HG02623 (cell line): ENCODE measurements at regions not wholly inside any gene's neighbourhood (a gene's known extent, or its start where the extent isn't known, plus 50 kb on each side); places are given as distances from the start of the nearest gene placed in this dataset.

Experiments
- ATAC-seq: cut with Tn5 transposase; IDR thresholded peaks from one replicate; pipeline ENCODE4 v1.9.1; 2021; ENCODE audit warnings: moderate library complexity; ENCODE audit not compliant: unreplicated experiment

DNA sequence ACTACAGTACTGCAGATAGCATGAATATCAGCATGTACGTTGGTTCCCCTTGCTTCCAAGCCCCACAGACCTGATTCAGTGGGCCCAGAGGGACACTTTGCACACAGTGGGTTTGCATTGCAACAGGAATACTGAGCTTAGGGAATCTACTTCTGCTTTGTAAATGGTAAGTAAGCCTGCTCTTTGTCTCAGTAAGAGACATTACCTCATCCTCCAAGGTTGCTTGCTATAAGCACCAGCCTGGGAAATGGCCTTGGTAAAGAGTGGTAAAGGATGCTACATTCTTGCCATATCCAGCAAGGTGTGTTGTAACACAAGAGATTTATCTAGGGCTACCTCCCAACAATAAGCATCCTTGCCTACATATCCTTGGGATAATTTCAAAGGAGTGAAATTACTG lies 730.5 kb downstream of the INHBA start:
- no peak for ATAC-seq

DNA sequence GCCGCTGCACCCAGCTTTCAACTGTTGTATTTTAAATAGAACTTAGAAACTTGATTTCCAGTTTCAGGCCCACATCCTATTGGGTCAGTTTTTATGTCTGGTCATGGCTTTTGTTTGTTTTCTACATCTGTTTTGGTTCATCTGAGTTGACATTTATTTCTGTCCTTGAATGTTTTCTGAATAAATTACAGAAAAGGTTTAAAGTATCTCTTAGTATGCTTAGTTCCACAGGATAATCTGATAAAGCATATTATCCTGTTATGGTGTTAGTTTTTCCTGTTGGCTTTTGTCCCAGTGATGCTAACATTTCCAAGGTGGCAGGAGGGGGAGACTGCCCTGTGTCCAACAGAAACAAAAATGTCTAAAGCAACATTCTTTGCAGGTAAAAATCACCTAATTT lies 733.2 kb downstream of the INHBA start:
- no peak for ATAC-seq

DNA sequence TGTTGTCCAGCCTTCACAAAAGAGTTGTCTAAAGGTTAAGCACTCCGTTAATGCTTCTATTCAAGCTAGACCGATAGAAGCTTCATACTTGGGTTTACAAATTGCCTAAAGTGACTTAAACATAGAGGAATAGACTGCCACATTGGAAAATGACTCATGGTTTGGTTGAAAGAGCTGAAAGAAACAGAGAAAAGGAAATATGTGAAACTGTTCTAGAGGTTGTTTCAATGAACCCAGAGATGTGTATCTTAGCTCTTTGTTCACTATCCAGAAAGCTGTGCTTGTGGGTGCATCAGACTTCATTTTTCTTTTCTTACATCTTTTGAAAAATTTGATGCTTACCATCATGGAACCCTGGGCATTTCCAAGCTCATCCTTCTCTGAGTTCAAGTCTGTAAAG lies 736.2 kb downstream of the INHBA start:
- ATAC-seq: no peak

DNA sequence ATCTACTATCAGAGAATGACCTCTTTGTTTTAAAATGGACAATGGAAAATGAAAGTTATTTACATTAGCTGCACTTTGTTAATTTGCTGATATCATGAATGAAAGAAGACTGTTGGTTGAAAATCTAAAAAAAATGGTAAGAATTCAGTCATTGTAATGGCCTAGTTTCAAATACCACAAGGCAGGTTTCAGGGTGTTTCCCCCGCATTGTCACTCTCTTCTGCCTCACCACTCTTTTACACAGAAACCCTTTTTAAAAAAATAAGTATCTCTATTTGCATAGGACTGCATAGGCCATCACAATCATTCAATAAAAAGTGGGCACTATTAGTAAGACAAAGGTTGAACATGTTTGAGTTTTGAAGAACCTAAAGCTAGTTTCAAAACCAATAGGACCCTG lies 737.1 kb downstream of the INHBA start:
- peak; percentile 57 for ATAC-seq

DNA sequence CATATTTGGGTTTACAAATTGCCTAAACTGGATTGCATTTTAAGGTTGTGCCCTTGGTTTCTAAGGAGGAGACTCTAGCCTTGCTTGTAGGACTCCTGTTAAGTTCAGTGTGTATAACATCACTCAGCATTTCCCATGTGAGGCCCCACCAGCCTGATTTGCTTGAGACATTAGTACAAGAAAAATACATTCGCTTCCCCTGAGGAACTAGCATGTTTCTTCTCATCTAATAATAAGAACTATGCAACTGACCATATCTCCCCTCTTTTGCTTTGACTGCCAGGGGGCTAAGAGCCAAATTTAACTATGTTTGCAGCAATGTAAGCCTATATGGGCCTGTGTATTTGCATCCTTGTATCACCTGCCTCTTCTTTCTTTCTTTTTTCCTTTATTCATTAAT lies 737.9 kb downstream of the INHBA start:
- no peak for ATAC-seq

DNA sequence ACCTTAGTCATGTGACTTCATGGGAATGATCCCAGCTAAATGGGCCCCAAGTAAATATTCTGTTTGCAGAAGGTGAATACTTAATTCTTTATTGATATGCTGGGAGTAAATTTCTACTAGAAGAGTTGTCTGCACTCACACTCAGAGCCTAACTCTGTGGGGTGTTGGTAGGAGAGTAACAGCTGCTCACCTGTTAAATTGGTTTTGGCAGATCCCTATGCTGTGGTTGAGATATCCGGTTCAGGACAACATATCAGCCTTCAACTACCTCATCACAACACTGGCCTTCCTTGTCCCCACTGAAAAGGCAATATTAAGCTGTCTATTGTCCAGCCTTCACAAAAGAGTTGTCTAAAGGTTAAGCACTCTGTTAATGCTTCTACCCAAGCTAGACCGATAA lies 738.3 kb downstream of the INHBA start:
- ATAC-seq: no peak

DNA sequence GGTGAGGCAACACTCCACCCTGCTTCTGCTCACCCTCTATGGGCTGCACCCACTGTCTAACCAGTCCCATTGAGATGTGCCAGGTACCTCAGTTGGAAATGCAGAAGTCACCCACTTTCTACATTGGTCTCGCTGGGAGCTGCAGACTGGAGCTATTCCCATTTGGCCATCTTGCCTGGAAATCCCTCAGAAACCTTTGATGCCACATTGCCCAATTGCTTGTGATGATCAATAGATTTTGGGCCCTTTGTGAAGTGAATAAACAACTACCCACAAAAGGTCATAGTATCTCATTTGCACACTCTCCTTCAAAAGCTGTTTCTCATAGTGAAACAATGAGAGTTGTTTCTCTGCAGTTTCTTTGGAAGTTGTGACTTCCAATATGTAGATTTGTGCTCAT lies 742.9 kb downstream of the INHBA start:
- ATAC-seq: no peak

DNA sequence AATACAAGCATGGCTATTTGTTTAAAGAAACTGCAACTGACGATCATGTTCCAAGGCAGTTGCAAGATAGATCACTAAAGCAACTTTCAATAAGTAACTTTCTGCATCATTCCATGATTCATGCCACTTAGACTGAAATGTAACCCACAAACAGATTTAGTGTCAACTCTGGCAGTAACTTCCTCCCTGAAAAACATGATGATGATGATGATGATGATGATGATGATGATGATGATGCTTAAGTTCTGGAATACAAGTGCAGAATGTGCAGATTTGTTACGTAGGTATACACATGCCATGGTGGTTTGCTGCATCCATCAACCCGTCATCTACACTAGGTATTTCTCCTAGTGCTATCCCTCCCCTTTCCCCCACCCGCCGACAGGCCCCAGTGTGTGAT lies 754.7 kb downstream of the INHBA start:
- ATAC-seq: no peak

DNA sequence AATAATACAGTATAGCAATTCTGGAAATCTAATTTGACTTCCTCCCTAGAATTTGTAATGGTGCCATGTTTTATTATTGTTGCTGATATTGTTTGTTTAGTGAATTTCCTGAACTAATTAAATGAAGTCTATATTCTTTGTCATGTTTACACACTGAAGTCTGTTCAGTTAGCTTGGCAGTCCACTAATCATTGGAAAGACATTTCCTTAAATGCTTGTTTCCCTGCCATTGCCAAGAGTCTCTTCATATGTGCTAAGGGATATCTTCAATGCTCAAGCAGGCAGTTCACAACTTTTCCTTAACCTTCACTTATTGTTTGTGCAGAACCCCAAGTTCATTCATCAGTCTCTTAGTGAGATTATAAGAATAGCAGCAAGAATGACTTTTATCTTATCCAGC lies 755.3 kb downstream of the INHBA start:
- no peak for ATAC-seq

DNA sequence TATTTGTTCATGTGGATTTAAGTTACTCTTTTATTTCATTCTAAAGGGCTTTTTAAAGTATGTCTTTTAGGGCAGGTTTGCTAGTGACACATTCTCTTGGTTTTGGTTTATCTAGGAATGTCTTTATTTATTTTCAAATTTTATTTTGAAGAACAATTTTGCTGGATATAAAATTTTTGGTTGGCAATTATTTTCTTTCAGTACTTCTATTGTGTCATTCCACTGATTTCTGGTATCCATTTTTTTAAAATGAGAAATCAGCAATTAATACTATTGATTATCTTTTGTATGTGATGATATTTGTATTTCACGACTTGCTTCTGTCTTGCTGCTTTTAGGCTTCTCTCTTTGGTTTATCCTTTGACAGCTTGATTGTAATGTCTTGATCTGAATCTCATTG lies 756.3 kb downstream of the INHBA start:
- no peak for ATAC-seq

DNA sequence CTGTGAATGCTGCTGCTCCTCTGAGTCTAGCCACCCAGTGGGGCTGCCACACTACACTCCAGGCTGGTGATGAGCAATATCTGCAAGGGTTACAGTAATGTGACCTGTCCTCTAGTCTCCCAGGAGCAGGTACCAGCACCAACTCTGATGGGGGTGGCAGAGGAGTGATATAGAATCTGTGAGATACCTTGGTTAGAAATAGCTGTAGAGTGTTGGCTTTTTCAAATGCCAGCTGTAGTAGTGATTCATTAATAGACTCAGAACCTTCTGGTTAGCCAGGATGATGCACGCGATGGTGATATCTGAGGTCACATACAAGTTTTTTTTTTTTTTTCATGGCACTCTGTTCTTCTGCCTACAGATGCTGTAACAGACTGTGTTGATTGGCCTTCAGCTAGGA lies 757.1 kb downstream of the INHBA start:
- ATAC-seq: no peak

DNA sequence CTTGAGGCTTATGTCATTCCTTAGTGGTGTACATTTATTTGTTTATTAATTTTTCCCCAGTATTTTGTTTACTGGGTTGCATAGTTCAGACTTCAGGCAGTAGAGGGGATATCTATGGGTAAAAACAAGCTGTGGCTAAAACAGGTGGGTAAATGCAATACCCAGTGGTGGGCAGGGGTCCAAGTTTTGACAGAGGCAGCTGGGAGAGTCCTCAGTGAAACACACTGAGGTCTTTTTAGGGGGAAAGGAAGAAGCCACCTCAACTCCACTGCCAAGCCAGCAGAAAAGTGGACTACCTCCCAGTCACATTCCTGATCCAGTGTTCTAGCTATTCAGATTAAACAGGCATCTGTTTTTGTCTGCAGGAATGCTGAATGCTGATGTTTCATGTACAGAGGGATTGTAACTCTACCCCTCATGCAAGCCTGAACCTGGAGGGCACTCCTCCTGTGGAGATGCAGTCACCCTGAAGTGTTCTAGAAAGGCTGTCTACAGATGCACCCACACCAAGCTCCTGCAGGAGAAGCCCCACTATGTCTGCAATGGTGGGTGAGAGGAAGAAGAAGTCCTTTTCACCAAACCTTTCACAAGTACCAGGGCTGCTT lies 757.8 kb downstream of the INHBA start:
- ATAC-seq: no peak

DNA sequence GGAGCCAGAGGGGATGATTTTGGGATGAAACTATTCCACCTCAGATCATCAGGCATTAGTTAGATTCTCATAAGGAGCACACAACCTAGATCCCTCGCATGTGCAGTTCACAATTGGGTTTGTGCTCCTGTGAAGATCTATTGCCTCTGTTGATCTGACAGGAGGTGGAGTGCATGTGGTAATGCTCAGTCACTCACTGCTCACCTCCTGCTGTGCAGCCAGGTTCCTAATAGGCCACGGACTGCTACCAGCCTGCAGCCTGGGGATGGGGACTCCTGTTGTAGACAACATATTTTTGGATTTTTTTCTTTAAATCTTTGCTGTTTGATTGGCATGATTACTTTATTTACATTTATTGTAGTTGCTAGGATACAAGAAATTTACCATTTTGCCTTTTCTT lies 765.0 kb downstream of the INHBA start:
- no peak for ATAC-seq

DNA sequence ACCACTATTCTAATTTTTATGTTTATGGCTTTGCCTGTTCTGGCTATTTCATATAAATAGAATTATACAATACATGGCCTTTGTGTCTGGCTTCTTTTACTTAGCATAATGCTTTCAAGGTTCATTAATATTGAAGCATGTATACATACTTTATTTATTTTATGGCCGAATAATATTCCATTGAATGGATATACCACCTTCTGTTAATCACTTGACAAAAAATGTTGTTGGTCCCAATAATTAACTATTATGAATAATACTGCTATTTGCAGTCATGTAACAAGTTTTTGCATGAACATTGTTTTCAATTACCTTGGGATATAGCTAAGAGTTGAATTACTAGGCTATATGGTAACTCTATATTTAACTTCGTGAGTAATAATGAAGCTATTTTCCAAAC lies 767.5 kb downstream of the INHBA start:
- ATAC-seq: no peak

DNA sequence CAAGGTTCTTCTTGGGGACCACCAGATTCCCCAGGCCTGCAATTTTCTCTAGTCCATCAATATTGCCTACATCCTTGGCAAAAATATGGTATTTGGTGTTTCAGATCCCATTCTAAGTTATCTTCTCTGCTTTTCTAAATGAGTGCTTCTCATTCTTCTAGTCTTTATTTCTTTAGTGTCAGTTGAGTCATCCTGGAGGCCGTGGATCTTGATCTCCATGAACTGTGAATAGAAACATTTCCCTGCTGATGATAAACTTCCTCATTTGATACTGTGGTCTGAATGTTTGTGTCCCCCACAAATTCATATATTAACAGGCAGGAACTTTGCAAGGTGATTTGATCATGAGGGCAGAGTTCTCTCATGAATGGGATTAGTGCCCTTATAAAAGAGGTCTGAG lies 779.3 kb downstream of the INHBA start:
- ATAC-seq: no peak

DNA sequence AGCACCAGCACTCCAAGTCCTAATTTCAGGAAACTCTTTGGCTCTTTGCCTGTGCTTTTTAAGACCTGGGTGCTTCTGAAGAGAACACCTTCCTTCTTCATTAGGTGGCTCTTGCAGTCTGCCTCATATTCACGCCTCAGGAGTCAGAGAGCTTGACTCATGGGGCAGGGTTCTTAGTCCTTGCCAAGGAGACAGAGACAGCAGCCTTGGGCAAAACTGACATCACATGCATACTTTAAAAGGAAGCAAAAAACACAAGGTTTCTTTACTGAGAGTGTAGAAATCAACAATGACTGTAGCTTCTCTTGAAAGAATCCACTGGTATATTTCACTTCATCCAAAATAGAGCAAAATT lies 780.6 kb downstream of the INHBA start:
- no peak for ATAC-seq

DNA sequence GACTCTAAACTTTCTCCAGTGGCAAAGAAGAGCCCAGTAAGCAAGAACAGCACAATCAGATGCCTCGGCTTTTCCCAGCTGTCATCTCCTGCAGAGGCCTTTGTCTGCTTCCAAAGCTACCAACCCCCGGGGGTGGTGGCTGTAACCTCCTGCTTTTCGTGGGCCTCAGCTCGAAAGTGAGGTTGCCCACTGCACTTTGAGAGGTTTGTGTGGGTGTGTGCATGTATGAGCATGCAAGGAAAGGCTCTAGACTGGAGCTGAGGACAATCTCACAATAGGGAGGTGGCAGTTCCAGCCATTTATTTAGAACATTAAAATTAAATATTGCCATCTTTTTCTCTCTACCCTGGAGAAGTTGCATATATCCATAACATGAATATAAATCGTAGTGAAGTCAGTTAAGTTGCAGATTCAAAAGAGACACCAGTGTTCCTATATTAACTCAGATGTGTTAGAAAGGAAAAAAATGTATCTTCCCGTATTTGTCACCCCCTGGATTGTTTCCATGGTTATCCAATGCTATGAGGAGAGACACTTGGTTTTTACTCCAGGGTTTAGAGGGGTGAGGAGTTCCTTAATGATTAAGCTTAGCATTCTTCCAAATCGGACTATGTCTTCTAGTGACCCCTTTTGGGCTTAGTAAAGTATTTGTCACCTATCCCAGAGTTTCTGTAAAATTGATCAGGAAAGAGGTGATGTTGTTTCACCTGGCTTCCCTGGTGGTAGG lies 781.1 kb downstream of the INHBA start:
- ATAC-seq: no peak

DNA sequence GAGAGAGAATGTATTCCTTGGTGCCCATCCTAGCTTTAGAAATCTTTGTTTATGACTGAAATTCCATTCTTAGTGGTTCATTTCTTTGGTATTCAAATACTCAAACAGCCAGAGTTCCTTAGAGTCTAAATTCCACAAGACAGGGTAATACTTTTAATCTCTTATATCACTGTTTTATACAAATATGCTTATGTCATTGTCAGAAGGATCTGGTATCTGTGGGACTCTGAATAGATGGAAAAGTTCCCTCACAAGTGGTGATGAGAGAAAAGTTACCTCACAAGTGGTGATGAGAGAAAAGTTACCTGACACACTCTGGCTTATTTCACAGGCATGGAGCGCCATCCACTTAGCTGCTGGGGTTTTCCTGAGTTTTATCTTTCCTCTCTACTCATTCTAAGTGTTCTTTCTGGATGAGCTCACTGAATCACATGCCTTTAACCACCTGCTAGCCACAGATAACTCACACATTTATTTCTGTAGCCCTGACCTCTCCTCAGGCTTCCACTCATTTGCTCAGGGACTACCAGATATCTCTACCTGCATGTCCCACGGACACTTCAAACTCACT lies 784.0 kb downstream of the SUGCT start:
- ATAC-seq: no peak

DNA sequence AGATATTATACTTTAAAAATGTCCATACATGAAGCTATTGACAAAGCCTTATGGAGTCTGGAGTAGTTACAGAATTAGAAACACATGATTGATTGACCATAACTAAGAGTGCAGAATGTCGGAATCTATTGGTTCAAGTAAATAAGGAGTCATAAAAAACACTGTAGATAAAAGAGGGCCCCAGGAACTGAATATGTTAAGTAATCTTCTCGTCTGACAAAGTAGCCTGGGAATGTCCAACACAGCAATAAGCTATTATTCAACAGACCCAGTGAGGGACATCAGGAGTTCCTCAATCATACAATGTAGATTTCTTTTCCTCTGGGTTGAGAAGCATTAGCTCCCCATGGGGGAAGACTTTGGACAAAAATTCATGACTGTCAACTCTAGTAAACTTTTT lies 782.0 kb downstream of the SUGCT start:
- no peak for ATAC-seq

DNA sequence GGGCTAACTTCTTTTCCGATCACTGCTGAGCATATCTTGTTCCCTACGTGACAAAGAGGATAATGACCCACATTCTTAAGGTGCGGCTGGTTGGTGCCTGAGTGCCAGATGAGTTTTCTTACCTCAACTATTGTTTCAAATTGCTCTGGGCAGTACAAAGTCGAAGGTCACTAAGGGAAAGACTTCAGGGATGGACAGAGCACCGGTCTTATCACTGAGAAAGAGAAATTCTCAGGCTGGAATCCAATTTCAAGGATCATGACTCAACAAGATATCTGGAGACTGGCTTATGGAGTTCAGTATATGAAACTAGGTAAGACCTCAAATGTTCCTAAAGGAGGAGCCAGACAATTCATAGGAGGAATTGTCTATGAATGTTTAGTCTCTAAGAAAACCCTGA lies 780.3 kb downstream of the SUGCT start:
- no peak for ATAC-seq
